KBM-7 (cell line): ENCODE measurements at regions not wholly inside any gene's neighbourhood (a gene's known extent, or its start where the extent isn't known, plus 50 kb on each side); places are given as distances from the start of the nearest gene placed in this dataset.

Source experiments
- DNase-seq: peaks from one replicate; pipeline ENCODE4 v3.0.0-alpha.2; 2015
- in situ Hi-C: fragments of 300-500 bp; cut with MboI; formaldehyde crosslinking; loops from 2 replicates; pipeline ENCODE4 v1.14.3; 2020; ENCODE audit warnings: low sequenced_read_pairs, low pct_unique_long_range_greater_than_20kb, mixed read lengths

DNA sequence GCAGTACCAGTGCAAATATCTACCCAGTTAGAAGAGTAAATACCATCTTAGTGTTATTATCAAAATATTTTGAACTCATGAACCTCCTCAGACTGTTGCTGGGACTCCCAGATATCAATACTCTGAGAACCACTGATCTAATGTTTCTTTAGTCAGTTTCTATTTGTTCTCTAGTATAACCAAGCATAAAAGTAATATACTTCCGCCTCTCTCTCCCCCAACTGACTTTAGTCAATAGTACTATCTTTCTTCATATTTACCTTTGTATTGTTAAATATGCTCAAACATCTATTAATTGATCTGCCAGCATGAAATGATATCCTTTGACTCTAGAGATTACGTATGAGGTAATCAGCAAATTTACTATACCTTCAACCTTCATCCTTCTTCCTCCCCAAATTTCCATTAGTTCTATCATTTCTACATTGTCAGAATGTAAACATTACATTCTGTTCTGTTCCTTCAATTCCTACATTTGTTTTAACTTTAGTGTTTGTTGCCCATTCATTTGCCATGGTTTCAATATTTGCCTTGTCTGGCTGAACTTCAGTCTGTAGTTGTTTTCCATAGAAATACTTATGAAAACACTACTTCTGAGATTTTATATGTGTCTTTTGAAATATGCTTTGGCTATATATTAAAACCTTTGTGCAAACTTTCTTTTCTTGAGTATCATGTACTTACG lies 192.5 kb upstream of the PDE3A start:
- no peak for DNase-seq
- in situ Hi-C loops: no loop called here

DNA sequence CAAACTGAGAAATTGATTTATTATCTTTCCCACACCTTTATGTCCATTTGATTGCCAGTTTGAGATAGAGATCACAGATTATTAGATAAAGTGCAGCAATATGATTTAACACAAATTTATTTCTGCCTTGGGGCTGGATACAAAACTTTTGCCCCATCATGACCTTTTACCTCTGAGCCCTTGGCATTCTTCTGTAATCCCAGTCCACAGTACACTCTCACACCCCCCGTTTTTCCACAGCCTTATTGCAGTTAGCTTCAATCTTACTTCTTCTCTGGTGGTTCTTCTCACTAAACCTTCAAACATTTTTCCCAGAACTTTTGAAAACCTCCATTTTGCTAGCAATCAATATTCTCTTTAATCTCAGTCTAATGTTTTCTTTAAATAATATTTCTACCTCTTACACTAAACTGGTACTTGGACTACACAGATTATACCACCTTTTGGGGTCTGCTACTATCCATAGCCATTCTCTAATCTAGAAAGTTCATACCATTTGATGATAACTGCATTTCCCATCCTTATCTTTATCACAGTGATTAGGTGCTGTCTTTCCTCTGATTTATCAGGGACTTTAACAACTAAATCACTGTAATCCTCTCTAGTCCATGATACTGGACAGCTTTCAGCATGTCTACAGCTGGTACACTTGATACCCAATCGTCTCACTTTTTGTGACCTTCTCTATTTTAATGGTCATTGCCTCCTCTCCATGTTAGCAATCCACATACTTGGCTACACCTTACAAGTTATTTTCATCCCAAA lies 186.7 kb upstream of the PDE3A start:
- DNase-seq: no peak
- in situ Hi-C loops: no loop called here

DNA sequence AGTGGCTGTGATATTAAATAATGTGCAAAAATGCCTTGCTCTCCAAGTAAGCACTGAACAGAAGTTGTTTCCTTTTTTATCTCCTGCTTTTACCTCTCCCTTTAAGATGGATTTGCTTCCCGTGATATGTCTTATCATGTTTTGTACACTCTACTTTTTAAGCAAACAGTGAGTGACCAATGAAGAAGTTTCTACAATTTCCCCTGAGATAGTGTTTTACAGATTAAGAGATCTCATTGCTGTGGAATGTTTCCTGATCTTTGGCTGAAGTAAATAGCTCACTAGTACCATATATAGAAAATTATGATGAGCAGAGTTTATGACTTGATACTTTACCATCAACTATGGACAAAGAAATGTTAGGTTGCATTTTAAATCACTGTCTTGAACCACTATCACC lies 184.8 kb upstream of the PDE3A start:
- no peak for DNase-seq
- in situ Hi-C loops: no loop called here

DNA sequence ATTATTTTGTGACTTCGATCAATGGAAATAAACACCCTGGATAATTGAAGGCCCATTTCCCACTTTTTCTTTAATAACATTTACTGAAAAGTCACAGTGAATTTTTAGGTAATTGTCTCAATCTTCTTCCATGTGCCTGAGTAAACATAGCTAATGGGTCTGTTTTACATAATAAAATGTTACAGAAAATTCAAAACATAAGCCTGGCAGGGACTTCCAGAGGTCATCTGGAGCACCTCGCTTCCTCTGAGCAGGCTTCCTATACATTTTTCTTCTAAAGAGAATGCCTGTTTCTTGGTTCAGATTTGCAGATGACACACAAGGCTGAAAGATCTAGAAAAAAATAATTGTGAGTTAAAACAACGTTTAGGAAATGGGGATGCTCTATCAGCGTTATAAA lies 183.8 kb upstream of the PDE3A start:
- no peak for DNase-seq
- in situ Hi-C loops: no loop called here

DNA sequence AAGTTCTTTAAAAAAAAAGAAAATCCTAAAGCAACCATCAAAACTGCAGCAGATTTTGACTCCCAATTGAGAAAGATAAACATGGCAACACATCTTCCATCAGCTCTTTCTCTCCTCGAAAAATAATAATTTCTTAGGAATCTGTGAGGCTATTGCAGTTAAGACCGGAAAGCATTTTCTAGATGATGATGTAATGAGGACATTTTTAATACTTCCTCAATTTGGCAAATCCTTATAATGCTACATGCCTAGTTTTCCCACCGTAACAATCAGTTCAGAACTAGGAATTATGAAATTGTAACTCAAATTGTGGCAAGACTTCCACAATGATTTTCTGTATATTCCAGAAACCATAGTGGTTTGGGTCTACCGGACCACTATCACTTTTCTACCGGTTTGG lies 180.9 kb upstream of the PDE3A start:
- peak; percentile 6 for DNase-seq
- in situ Hi-C loops: no loop called here

DNA sequence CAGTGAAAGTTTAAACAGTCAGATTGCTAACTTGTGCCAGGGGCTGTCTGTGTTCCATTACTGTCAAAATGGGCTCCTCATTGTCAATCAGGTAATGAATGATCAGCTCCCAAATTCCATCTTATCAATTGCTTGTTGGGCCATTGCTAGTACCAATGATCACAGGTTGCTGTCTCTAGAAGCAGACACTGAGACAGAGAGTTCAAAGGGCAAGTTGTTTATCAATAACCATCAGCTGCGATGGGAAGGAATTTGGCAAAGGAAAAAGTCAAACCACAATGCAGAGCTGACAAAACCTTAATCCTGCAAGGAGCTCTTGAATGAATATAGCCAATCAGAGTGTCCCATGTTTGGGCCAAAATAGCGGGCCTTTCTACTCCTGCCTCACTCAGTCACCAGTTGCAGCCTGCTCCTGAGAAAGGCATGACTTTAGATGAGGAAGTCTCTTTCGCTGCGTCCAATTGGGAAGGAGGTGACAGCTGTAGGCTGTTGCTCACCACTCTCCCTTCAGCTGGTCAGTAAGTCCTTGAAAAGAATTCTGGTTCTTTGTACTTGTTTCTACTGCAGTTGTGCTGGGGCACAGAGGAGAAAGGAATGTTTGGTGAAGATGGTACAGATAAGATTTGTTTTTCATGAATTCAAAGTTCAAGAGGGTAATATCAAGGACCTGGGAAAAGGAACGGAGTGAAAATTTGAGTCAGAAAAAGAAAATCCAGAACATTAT lies 179.2 kb upstream of the PDE3A start:
- in situ Hi-C loops: no loop called here
- peak; percentile 11 for DNase-seq

DNA sequence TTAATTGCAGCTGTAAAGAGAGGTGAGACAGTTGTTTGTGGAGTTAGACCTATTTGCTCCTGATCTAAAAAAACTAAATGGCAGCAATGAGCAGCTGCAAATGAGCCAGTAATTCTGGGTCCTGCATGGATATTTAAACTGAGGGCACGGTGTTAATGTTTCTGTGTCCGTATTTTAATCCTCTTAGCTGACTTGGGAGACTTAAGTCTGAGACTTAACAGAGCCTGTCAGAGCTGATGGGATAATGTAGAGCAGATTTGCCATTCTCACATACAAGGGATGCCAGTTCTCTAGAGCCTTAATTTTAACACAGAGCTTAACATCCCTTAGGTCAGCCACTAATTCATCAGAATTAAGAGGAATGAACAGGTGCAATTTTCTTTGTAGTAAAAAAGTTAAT lies 178.6 kb upstream of the PDE3A start:
- in situ Hi-C loops: no loop called here
- no peak for DNase-seq

DNA sequence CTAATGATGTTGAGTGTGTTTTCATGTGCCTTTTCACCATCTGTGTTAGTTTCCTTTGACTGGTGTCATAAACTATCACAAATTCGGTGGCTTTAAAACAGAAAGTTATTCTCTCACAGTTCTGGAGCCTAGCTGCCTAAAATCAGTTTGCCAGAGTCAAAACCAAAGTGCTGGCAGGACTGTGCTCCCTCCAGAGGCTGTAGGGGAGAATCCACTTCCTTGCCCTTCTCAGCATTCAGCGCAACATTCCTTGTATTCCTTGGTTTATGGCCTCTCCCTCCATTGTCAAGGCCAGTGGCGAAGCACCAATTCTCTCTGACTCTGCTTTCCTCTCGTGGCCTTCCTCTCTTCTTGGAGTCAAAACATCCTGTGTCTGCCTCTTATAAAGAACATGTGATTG lies 174.2 kb upstream of the PDE3A start:
- no peak for DNase-seq
- in situ Hi-C loops: no loop called here

DNA sequence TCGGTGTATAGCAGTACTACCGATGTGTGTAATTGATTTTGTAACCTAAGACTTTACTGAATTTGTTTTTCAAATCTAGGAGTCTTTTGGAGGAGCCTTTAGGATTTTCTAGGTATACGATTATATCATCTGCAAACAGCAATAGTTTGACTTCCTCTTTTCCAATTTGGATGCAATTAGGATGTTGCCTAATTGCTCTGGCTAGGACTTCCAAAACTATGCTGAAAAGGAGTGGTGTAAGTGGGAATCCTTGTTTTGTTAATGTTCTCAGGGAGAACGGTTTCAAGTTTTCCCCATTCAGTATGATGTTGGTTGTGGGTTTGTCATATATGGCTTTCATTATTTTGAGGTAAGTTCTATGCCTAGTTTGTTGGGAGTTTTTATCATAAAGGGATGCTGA lies 171.6 kb upstream of the PDE3A start:
- in situ Hi-C loops: no loop called here
- DNase-seq: peak; percentile 13

DNA sequence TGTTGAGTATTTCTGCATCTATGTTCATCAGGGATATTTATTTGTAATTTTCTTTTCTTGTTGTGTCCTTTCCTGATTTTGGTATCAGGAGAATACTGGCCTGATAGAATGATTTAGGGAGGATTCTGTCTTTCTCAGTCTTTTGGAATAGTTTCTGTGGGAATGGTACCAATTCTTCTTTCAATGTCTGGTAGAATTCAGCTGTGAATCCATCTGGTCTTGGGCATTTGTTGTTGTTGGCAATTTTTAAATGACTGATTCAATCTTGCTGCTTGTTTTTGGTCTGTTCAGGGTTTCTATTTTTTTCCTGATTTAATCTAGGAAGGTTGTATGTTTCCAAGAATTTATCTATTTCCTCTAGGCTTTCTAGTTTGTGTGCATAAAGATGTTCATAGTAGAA lies 170.9 kb upstream of the PDE3A start:
- in situ Hi-C loops: no loop called here
- no peak for DNase-seq

DNA sequence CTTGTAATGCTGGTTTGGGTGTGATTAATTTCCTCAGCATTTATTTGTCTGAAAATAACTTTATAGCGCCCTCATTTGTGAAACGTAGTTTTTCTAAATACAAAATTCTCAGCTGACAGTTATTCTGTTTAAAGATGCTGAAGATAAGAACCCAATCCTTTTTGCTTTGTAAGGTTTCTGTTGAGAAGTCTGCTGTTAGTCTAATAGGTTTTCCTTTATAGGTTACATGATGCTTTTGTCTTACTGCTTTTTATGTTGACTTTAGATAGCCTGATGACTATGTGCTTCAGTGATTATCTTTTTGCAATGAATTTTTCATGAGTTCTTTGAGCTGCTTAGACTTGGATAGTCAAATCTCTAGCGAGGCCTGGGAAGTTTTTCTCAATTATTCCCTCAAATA lies 168.6 kb upstream of the PDE3A start:
- DNase-seq: no peak
- in situ Hi-C loops: no loop called here

DNA sequence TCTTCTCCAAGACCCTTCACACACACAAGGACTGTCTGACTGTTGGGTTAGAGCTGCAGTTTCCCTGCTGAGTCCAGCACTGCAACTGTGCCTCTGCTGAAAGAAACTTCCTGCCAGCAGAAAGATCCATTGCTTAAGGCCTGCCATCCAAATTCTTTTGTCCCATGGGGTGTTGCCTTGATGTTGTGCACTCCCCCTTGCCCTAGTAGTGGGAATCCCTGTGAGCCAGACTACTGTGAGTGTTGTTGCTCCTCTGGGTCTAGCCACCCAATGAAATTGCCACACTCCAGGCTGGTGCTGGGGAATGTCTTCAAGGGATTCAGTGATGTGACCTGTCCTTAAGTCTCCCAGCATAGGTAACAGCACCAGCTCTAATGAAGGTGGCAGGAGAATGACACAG lies 166.6 kb upstream of the PDE3A start:
- in situ Hi-C loops: no loop called here
- DNase-seq: no peak

DNA sequence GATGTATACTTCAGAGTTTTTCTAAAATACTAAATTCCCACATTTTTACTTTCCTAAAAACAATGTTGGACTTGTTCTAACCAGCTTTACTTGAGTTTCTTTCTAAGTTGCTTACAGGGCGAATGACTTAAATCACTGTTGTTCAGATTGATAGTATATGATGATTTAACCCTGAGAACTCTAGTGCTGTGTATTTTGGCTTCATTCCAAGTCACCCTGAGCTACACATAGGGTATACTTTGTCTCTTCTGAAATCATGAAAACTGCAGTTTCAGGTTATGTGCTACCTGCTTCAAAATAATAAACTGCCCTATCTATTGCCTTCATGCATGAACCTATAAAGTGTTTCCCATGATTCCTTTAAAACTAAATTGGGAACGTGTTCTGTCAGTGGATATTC lies 162.5 kb upstream of the PDE3A start:
- no peak for DNase-seq
- in situ Hi-C loops: no loop called here

DNA sequence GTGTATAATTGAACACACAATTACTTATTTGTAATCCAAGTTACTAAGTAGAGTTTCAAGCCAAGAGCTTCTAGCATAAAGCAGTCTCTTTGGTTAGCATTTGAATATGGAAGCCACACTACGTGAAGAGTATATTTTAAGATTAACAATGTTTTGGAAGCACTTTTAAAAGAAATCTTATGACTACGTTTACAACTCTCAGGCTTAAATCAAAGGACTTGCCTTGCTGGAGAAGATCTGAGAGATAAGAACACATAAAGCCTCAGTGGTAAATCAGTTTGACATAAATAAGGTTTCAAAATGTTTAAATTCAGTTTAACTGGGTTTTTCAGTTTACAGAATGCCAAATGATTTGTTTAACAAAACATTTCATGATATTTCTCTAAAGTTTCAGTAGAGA lies 161.9 kb upstream of the PDE3A start:
- no peak for DNase-seq
- in situ Hi-C loops: no loop called here

DNA sequence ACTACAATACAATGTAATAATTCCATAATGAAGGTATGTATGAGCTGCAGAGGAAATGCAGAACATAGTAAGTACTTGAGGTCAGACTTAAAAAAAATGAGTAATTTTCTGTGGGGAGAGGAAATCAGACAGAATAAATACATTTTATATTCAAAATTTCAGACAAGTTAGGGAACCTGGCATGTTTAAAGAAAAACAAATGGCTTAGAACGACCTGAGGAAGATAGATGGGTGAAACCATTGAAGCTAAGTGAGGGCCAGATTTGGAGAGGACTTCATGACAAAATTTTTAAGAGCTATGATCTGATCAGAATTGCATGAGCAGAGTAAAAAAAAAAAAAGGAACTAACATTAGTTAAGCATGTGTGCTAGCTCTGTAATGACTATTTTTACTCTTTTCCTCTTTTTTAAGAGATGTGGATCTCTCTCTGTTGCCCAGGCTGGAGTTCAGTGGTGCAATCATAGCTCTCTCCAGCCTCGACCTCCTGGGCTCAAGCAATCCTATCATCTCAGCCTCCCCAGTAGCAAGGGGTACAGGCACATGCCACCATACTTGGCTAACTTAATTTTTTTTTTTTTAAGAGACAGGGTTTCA lies 157.6 kb upstream of the PDE3A start:
- in situ Hi-C loops: no loop called here
- peak; percentile 69 for DNase-seq

DNA sequence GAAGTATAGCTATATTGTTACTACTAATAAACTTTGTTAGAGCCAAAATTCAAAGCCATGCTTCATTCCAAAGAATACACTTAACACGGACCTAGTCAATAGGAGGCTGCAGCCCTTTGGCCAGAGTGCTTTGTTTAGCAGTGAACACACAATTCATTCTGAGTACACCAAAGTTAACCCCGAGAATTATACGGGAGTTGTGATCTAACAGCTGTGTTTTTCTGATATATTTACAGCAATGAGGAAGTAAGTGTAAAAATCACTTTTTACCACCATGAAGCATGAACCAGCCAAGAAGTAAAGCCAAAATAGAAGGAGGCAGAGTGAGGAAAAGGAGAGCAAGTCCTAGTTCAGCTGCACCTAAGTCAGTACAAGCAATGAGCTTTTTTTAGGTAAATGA lies 156.8 kb upstream of the PDE3A start:
- DNase-seq: peak; percentile 43
- in situ Hi-C loops: no loop called here

DNA sequence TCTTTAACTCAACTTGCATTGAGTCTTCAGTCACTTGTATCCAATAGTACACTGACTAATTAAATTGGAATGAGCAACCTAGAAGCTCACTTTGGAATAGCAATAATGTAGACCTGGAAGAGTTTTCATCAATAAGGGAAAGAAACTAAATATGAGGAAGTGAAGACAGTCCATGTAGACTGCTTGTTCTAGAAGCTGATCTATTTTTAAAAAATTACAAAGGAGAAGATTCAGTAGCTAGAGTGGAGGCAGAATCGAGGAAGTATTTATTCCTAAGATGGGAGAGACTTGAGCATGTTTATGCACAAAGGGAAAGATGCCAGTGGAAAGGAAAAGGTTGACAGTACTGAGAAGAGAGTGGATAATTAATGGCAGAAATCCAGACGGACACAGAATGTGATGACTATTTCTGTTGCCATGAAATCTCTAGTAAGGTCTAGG lies 156.3 kb upstream of the PDE3A start:
- in situ Hi-C loops: no loop called here
- DNase-seq: peak; percentile 41

DNA sequence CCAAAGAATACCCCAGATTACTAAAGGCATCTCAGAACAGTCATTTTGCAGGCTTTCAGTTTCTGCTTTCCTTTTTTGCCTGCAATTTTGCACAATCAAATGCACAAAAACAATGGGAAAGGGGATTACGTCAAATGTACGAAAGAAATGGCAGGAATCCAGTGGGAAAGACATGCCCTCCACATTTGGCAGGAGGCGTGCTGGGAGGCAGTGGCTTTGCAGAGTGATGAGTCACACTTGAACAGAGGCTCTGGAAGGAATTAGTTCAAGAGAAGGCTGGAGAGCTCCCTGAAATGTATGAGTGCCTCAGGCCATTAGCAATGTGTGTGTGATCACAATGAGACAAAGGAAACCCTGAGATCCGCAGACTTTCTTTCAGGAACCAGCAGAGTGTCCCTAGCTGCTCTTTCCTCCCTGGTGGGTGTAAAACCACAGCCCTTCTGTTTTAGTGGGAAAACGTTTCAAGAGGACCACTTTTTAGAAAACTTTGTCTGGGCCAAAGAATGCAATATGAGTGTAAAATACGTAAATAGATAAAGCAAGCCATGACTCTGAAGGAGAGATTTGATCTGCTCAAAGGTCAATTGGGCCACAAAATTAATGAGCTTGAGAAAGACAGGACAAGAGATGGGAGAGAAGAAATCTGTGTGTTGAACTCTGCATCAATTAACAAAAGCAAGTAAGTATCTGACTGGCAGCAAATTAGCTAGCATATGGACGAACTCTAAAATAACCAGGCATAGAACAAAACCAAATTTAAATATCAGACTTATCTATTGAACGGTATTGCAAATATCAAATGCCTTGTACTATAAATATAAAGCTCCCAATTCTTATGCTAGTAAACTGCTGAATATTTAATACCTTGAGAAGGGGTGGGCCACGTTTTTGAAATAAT lies 155.4 kb upstream of the PDE3A start:
- in situ Hi-C loops: no loop called here
- DNase-seq: peak; percentile 61
